ENCODE measurements at regions not wholly inside any gene's neighbourhood (a gene's known extent, or its start where the extent isn't known, plus 50 kb on each side); places are given as distances from the start of the nearest gene placed in this dataset.

DNA sequence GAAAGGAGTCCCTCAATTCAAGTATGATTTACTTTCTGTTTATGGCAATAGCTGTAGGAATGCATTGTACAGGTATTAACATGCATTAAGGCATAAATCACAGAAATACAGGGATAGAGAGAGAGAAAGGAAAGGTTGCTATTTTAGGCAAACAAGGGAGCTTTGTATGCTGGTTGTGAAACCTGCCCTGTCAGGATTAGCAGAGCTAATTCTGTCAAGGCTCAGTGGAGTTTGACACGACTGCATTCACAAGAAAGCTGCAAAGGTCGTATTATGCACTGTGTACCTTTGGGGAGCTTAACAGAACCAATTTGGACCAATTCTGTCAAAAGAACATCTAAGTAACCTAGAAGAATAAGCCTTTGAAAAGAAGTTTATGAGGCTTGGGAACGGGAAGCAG, 239.3 kb downstream of the GRIA2 start:
- no peak for DNase-seq

DNA sequence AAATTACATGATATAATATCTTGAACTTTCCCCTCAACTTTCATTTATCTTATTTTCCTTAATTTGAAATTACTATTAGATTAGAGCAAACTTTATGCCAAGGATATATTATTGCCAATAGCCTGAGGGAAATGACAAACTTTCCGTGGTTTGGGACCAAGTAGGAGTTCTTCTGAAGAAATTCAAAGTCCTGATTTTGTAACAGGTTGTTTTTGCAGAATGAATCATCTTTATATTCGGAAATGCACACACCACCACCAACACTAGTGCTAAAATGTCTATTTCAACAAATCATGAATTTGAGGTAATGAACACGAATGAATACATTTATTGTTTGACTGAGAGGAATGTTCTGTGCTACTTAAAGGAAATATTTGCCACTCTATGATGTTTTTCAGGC, 226.7 kb downstream of the GRIA2 start:
- no peak for DNase-seq

DNA sequence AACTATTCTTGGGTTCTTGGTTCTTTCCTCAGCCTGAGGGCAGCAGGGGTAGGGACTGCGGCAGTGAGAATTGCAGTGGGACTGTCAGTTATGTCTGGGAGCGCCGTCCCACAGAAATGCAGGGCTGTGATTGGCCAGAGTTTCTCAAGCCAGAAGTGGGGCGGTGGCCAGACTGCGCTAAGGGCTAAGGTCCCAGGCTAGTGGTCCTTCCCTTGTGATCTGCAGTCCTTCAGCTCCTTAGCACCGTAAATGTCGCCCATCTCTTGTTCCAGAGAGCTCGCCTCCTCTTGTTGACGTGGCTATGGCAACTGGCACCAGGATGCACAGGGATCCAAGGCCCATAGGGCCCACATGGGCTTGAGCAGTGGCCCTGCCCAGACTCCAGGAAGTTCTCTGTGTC, 223.5 kb downstream of the GRIA2 start:
- no peak for DNase-seq

DNA sequence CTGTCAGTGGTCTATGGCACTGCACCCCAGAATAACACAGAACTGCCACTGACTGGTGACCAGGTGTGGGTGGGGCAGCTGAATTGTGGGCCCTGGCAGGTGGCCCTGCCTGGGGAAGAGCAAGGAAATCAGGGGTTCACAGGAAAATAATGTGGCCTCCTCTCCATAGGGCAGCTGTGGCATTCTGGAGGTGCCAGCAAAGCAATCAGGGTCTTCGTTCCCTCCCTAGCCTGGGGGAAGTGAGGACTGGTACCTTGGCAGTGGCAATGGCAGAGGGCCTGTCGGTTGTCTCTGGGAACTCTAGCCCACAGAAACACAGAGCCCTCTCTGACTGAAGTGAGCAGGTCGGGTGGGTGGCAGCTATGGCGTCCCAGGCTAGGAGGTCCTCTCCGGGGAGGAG, 223.0 kb downstream of the GRIA2 start:
- DNase-seq: no peak

DNA sequence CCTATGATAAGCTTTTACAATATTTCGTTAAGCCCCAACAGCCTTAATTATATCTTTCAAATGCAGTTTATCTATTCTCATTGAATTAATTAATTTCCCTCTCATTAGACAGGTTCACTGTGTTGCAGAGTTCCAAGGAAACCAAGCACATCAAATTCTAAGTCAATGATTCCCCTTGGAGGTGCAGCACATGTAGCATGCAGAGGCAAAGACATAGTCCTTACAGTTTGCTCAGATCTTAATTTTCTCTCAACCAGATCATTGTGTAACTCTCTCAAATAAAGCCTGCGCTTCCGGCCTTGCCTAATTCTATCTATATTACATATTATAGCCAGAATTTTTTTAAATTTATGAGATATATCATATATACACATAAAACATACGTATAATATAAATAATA, 205.4 kb downstream of the GRIA2 start:
- no peak for DNase-seq

DNA sequence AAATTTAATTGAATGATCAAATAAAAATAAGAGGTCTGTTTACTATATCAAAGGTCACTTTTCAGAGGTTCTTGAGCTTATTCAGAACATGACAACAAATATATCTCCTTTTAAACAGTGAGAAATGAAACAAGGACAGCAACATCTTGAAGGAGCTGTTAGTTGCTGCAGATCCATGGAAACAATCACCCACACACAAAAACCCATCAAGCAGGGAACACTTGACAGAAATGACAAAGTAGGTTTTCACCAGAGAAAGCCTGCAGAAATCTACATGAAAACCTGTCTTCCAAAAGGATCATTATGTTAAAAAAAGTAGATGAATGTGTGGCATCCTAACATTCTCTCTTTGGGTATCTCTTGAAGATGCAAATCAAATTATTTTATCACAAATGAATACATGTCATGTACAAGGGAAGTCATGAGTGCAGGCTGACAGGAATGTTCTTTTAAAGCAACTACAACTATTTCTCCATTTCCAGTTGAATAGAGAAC, 203.0 kb downstream of the GRIA2 start:
- DNase-seq: no peak

DNA sequence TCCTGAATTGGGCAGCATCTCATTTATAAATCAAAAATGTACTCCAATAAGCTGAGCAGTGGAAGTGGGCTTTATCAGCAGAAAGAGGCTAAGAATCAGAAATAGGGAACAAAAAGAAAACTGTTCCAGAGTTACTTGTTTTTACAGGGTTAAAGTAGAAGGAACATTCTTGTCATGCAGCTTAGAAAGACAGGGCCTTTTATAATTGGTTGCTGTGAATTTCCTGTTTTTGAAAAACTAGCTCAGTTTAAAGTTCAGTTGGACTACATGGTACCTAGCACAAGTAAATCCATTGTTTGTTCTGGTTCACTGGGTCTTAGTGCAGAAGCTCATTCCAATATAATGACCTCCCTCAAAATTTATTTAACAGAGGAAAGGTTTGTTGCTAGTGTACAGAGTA, 200.8 kb downstream of the GRIA2 start:
- DNase-seq: no peak
